Upper lobe of right lung (tissue), 1 donor: ENCODE measurements at regions not wholly inside any gene's neighbourhood (a gene's known extent, or its start where the extent isn't known, plus 50 kb on each side); places are given as distances from the start of the nearest gene placed in this dataset.
"Not testable (repeated sequence)": the region's sequence is repeated elsewhere in the genome, so short reads cannot be mapped to it uniquely, and the experiment has no call there.

ENCODE experiments used
- ATAC-seq: fragments of 200-7000 bp; cut with Tn5 transposase; one replicate; pipeline ENCODE4 v1.9.1; 2020; ENCODE audit warnings: mild to moderate bottlenecking, moderate library complexity
- DNase-seq: peaks from one replicate; pipeline ENCODE4 v3.0.0-alpha.2; 2020
- H3K27ac ChIP-seq: fragments of 200-600 bp; one replicate; pipeline ENCODE4 v1.8.0; 2022
- H3K27me3 ChIP-seq: fragments of 200-600 bp; one replicate; pipeline ENCODE4 v1.8.0; 2022; ENCODE audit warnings: mild to moderate bottlenecking
- H3K36me3 ChIP-seq: fragments of 200-600 bp; one replicate; pipeline ENCODE4 v1.8.0; 2022
- H3K4me1 ChIP-seq: fragments of 200-600 bp; one replicate; pipeline ENCODE4 v1.8.0; 2022
- H3K4me3 ChIP-seq: fragments of 200-600 bp; one replicate; pipeline ENCODE4 v1.8.0; 2022; ENCODE audit warnings: mild to moderate bottlenecking
- H3K9me3 ChIP-seq: fragments of 200-600 bp; one replicate; pipeline ENCODE4 v1.8.0; 2022
- intact Hi-C: fragments of 100-400 bp; cut with DNase I; formaldehyde crosslinking; loops from one replicate; pipeline ENCODE4 v1.11.0; 2022
- TF ChIP-seq, protein P1 (sequence below): fragments of 200-600 bp; IDR thresholded peaks from one replicate; pipeline ENCODE4 v1.8.0; 2022; ENCODE audit warnings: antibody characterized with exemption
- donor health status: DM: no; HTN: yes; CAD: no; lungs with severe emphysema.

- H3K4me1 ChIP-seq, result no peaks in the 10 kb centered on the region
- DNase-seq, result no peak
- no peak overlapping the region for H3K4me3 ChIP-seq
- H3K27me3 ChIP-seq, result no peaks in the 10 kb centered on the region
- intact Hi-C loops, result no loop called here
- H3K27ac ChIP-seq, result no peak overlapping the region
- ATAC-seq, result no peak
- TF ChIP-seq, protein P1, sequence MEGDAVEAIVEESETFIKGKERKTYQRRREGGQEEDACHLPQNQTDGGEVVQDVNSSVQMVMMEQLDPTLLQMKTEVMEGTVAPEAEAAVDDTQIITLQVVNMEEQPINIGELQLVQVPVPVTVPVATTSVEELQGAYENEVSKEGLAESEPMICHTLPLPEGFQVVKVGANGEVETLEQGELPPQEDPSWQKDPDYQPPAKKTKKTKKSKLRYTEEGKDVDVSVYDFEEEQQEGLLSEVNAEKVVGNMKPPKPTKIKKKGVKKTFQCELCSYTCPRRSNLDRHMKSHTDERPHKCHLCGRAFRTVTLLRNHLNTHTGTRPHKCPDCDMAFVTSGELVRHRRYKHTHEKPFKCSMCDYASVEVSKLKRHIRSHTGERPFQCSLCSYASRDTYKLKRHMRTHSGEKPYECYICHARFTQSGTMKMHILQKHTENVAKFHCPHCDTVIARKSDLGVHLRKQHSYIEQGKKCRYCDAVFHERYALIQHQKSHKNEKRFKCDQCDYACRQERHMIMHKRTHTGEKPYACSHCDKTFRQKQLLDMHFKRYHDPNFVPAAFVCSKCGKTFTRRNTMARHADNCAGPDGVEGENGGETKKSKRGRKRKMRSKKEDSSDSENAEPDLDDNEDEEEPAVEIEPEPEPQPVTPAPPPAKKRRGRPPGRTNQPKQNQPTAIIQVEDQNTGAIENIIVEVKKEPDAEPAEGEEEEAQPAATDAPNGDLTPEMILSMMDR, result no peak
- no peaks in the 10 kb centered on the region for H3K36me3 ChIP-seq
- H3K9me3 ChIP-seq, result no peaks in the 10 kb centered on the region
These were observed 315.0 kb upstream of the STAC start for GRCh38 chr3:36065321-36065720.

DNA sequence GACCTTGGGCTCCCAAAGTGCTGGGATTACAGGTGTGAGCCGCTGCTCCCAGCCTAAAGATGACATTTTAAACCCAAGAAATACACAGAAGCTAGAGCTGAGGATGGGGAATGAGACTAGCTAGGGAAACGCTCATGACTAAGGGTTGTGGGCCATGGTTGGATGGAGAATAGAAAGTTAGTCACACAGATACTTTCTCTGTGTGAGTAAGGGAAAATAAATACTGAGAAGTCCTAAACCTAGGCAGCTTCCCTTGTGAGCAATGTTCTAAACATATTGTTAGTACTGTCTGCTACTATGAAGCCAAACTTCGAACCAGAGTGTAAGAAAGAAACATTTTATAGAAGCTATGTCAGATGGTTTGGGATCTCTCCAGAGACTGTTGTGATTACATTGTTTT, 304.8 kb upstream of the STAC start:
- DNase-seq (no peak), ATAC-seq (no peak)
- intact Hi-C loops, result no loop called here

GRCh38 chr3:36077320-36077719, 303.0 kb upstream of the STAC start:
- ATAC-seq, result no peak
- TF ChIP-seq, protein P1, result no peak
- DNase-seq, result no peak
- H3K4me1 ChIP-seq, result no peaks in the 10 kb centered on the region
- H3K27ac ChIP-seq, result no peak overlapping the region
- intact Hi-C loops, result no loop called here
- no peak overlapping the region for H3K4me3 ChIP-seq
- H3K9me3 ChIP-seq, result no peaks in the 10 kb centered on the region
- H3K27me3 ChIP-seq, result no peaks in the 10 kb centered on the region
- H3K36me3 ChIP-seq, result no peaks in the 10 kb centered on the region

More for the DNA sequence above, 304.8 kb upstream of the STAC start:
- Histone ChIP-seq H3K4me1 (no peaks in the 10 kb centered on the region), H3K36me3 (no peaks in the 10 kb centered on the region), H3K4me3 (no peak overlapping the region), H3K27me3 (no peaks in the 10 kb centered on the region), H3K9me3 (no peaks in the 10 kb centered on the region), H3K27ac (no peak overlapping the region)
- TF ChIP-seq, protein P1, result no peak

DNA sequence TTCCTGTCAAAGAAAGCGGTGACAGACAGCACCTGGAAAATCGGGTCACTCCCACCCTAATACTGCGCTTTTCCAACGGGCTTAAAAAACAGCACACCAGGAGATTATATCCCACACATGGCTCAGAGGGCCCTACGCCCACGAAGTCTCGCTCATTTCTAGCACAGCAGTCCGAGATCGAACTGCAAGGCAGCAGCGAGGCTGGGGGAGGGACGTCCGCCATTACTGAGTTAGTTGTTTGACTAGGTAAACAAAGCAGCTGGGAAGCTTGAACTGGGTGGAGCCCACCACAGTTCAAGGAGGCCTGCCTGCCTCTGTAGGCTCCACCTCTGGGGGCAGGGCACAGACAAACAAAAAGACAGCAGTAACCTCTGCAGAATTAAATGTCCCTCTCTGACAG, 297.3 kb upstream of the STAC start:
- intact Hi-C loops, H3K36me3 ChIP-seq, H3K27me3 ChIP-seq, ATAC-seq, H3K4me3 ChIP-seq, H3K9me3 ChIP-seq, H3K27ac ChIP-seq, H3K4me1 ChIP-seq, DNase-seq: not testable (repeated sequence)

GRCh38 chr3:36095238-36095637, 285.1 kb upstream of the STAC start:
- H3K9me3 ChIP-seq, result no peaks in the 10 kb centered on the region

DNA sequence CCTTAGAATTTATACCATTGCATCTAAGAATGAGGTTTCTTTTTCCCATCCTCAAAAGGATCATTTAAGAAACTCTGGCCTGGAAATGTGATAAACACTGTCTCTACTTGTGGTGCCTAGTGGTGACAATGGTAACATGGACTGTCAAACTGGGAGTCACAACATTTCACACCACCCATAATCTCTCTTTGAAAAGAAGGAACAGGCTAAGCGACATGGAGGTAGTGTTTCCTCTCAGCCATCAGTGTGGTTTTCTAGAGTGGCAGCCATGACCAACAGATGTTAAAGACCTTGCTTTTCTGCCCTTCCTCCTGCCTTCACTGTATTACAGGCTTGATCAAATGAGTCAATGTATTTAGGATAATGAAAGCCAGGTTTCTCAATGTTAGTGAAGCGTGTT, 283.1 kb upstream of the STAC start:
- DNase-seq (no peak), ATAC-seq (no peak)
- H3K9me3 ChIP-seq, result no peaks in the 10 kb centered on the region
- intact Hi-C loops, result no loop called here
- no peaks in the 10 kb centered on the region for H3K27me3 ChIP-seq
- H3K36me3 ChIP-seq, result no peaks in the 10 kb centered on the region
- no peak overlapping the region for H3K4me3 ChIP-seq
- no peaks in the 10 kb centered on the region for H3K4me1 ChIP-seq
- H3K27ac ChIP-seq, result no peak overlapping the region
- TF ChIP-seq, protein P1, result no peak

More at GRCh38 chr3:36095238-36095637, 285.1 kb upstream of the STAC start:
- H3K27ac ChIP-seq, result no peak overlapping the region
- TF ChIP-seq, protein P1, result no peak
- H3K4me3 ChIP-seq, result no peak overlapping the region
- H3K4me1 ChIP-seq, result no peaks in the 10 kb centered on the region
- H3K27me3 ChIP-seq, result no peaks in the 10 kb centered on the region
- peak; percentile 47 for ATAC-seq
- intact Hi-C loops, result no loop called here
- no peak for DNase-seq
- H3K36me3 ChIP-seq, result no peaks in the 10 kb centered on the region
